Testis (tissue), 2 donors: ENCODE measurements at regions not wholly inside any gene's neighbourhood (a gene's known extent, or its start where the extent isn't known, plus 50 kb on each side); places are given as distances from the start of the nearest gene placed in this dataset.

Experiments used
- CTCF ChIP-seq, 3 experiments: fragments of 450-650 bp in 2 of 3; fragments of 200-600 bp in 1 of 3; sonication (generic) in 1 of 3; IDR thresholded peaks; one replicate each; pipeline ENCODE4 v1.5.1; 2016 to 2019; ENCODE audit warnings: antibody characterized with exemption in 3 of 3, mild to moderate bottlenecking in 2 of 3, moderate library complexity in 1 of 3
- POLR2A ChIP-seq: fragments of 450-650 bp; IDR thresholded peaks from one replicate; pipeline ENCODE4 v1.6.1; 2017; ENCODE audit warnings: antibody characterized with exemption, mild to moderate bottlenecking, moderate library complexity

- TF ChIP-seq CTCF (IDR thresholded peaks at IDR 0.05) = no peak
- no peak for TF ChIP-seq POLR2A
Observed at GRCh38 chr1:199612976-199613774, 414.3 kb upstream of the NR5A2 start.
